ENCODE measurements at regions not wholly inside any gene's neighbourhood (a gene's known extent, or its start where the extent isn't known, plus 50 kb on each side); places are given as distances from the start of the nearest gene placed in this dataset.

GRCh38 chr11:91654686-91655085 lies 569.9 kb upstream of the FAT3 start:
- TF ChIP-seq, protein P1, sequence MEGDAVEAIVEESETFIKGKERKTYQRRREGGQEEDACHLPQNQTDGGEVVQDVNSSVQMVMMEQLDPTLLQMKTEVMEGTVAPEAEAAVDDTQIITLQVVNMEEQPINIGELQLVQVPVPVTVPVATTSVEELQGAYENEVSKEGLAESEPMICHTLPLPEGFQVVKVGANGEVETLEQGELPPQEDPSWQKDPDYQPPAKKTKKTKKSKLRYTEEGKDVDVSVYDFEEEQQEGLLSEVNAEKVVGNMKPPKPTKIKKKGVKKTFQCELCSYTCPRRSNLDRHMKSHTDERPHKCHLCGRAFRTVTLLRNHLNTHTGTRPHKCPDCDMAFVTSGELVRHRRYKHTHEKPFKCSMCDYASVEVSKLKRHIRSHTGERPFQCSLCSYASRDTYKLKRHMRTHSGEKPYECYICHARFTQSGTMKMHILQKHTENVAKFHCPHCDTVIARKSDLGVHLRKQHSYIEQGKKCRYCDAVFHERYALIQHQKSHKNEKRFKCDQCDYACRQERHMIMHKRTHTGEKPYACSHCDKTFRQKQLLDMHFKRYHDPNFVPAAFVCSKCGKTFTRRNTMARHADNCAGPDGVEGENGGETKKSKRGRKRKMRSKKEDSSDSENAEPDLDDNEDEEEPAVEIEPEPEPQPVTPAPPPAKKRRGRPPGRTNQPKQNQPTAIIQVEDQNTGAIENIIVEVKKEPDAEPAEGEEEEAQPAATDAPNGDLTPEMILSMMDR (IDR thresholded peaks at IDR 0.05; ENCODE audit: low read depth, low read length, missing control alignments) = no peak
- no peak overlapping the region for H3K4me3 ChIP-seq (ENCODE audit: low read depth, low read length)
- no peak for DNase-seq (ENCODE audit: low read depth)

DNA sequence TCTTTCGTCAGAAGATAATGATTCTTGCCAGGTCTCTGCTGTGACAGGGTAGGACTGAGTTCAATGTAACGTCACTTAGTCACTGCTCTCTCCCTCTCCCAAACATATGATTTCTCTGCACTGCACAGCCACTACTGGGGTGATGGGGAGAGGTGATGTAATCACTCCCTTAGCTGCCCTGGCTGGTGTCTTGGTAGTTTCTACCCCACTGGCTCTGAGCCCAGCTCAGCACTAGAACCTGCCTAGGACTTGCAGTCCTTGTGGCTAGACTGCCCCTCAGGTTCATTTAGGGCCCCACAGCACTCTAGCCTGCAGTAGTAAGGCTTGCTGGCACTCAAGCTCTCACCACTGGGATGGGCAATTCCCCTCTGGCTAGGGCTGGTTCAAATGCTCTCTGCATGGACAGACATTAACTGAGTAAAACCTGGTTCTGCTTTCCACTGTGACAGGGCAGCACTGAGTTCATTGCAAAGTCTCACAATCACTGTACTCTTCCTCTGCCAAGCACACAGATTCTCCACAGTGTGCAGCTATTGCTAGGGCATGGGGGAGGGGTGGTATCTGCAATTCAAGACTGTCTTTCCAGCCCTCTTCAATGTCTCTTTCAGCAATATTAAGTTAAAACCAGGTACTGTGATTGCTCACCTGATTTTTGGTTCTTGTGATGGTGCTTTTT lies 571.4 kb upstream of the FAT3 start:
- TF ChIP-seq, protein P1 (IDR thresholded peaks at IDR 0.05; ENCODE audit: low read depth, low read length, missing control alignments) = no peak
- DNase-seq (ENCODE audit: low read depth) = no peak
- no peak overlapping the region for H3K4me3 ChIP-seq (ENCODE audit: low read depth, low read length)

DNA sequence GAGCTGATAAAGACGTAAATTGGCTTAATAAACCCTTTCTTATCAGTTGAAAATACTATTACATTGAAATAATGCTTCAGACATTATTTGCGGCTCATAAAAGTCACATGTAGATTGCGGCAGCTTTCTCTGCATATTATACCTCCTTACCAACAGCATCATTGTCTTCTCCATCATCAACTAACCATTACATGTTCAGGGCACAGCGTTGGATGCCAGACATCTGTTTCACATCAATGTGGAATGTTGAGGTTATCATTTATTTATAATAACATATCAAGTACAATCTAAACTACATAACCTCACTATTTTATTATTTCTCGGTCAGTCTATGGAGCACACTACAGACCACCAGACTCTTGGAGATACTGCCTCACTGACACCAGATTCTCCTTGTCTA lies 573.8 kb upstream of the FAT3 start:
- TF ChIP-seq, protein P1 (IDR thresholded peaks at IDR 0.05; ENCODE audit: low read depth, low read length, missing control alignments) = no peak
- no peak for DNase-seq (ENCODE audit: low read depth)
- no peak overlapping the region for H3K4me3 ChIP-seq (ENCODE audit: low read depth, low read length)

- DNase-seq (ENCODE audit: low read depth) = no peak
- TF ChIP-seq, protein P1 (IDR thresholded peaks at IDR 0.05; ENCODE audit: low read depth, low read length, missing control alignments) = no peak
- no peak overlapping the region for H3K4me3 ChIP-seq (ENCODE audit: low read depth, low read length)
Measured at GRCh38 chr11:91641153-91641552, 583.5 kb upstream of the FAT3 start.

- TF ChIP-seq, protein P1 (IDR thresholded peaks at IDR 0.05; ENCODE audit: low read depth, low read length, missing control alignments) = no peak
- no peak for DNase-seq (ENCODE audit: low read depth)
- H3K4me3 ChIP-seq (ENCODE audit: low read depth, low read length) = no peak overlapping the region
Measured at GRCh38 chr11:91639359-91639758, 585.3 kb upstream of the FAT3 start.

DNA sequence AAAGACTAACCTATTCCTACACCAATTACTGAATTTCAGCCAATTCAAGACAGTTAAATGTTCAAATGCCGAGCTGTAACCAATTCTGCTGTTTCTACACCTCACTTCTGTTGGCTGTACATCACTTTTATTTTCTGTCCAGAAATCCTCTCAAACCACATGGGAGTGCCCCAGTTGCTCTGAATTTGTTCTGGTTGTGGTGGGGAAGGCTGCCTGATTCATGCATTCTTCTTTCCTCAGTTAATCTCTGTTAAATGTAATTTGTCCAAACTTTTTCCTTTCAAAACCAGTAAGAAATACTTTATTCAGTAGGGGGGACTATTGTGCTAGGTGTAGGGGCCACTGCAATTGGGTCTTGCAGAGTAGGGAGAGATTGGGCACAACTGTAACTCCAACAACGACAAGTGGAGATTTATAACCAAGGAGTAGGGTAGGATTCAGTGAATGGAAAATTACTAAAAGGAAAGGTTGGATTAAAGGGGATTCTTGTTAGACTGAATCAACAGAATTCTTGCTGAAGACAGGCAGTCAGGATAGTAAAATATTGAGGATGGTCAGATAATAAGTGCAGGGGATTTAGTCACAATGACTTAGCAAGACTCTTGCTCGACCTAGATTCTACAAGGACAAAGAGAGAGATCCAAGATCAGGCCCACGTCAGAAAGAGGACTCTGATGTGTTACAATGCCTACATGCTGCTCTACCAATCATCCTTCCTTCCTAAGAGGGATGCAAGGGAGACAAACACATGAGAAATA lies 593.5 kb upstream of the FAT3 start:
- TF ChIP-seq, protein P1 (IDR thresholded peaks at IDR 0.05; ENCODE audit: low read depth, low read length, missing control alignments) = no peak
- no peak for DNase-seq (ENCODE audit: low read depth)
- H3K4me3 ChIP-seq (ENCODE audit: low read depth, low read length) = no peak overlapping the region
